ENCODE measurements at regions not wholly inside any gene's neighbourhood (a gene's known extent, or its start where the extent isn't known, plus 50 kb on each side); places are given as distances from the start of the nearest gene placed in this dataset.
"Not testable (repeated sequence)": the region's sequence is repeated elsewhere in the genome, so short reads cannot be mapped to it uniquely, and the experiment has no call there.

GRCh38 chr20:57110121-57111027 lies 156.1 kb downstream of the BMP7 start:
- not testable (repeated sequence) for DNase-seq

DNA sequence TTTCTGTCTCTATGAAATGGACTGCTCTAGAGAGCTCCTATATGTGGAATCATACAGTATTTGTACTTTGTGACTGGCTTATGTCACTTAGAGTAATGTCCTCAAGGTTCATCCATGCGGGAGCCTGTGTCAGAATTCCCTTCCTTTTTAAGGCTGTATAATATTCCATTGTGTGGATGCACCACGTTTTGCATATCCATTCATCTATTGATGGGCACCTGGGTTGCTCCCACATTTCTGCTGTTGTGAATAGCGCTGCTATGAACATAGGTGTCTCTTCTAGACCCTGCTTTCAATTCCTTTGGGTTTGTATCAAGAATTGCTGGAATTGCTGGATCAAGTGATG lies 155.4 kb downstream of the BMP7 start:
- no peak for DNase-seq

DNA sequence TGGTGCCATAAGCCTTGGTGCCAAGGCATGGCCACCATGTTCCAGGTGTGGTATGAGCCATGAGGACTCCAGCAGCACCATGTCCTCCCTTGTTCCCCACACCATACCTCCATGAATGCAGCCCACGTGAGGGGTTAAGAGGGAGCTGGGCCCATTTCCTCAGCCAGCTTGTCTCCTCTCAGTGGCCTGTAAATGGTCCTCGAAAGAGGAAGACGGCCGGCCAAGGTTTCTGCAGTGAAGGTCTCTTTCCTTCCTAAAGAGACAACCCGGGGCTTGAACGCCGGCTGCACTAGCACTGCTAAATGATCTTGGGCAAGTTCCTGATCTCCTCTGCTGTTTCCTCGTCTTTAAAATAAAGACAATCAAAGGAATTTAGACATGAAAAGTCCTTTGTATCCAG lies 154.0 kb downstream of the BMP7 start:
- no peak for DNase-seq

DNA sequence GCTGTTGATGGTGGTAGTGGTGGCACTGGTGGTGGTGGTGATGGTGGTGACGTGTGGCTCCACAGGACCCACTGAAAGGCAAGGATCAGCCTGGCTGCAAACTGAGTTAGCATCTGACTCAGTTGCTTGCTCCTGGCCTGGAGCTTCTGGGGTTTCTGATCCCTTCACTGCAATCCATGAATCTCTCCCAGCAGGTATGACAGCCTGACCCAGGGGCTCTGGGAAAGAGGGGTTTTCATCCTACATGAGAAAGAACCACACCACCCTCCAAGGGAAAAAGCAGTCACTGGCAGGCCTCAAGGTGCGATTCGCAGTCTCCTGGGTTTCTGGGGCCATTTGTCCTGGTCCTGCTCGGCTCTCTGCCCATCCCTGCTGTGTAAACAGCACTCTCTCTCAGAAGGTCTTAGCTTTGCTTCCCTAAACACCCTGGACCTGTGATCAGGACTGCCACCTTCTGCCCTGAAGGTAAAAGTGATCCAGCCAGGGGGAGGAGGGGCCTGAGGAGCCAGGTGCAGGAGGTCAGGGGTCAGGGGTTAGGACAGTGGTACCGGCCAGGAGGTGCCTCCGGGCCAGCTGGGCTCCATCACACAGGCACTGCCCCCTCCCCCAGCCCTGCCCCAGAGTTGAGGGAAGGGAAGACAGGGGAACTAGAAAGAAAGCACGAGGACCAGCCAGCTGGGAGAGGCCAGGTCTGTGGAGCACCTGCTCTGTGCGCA lies 152.0 kb downstream of the BMP7 start:
- DNase-seq = peak; percentile 64

GRCh38 chr20:57117296-57117695 lies 149.1 kb downstream of the BMP7 start:
- no peak for DNase-seq

DNA sequence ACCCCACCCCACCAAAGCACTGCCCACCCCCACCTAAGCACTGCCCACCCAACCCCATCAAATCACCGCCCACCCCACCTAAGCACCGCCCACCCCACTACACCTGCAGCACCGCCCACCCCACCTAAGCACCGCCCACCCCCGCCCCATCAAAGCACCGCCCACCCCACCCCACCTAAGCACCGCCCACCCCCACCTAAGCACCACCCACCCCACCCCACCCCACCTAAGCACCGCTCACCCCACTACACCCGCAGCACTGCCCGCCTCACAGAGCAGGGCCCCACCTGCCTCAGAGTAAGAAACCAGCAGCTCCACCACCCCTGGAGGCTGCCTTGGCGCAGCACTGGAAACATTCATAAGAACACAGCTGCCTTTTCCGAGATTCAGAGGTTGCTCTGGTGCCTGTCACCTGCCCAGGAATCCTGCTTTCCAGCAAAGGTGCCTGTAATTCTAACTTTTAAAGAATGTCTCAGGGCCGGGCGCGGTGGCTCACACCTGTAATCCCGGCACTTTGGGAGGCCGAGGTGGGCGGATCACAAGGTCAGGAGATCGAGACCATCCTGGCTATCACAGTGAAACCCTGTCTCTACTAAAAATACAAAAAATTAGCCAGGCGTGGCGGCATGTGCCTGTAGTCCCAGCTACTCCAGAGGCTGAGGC lies 148.2 kb downstream of the BMP7 start:
- DNase-seq = no peak

Measured in RPMI8226 (cell line).